Smooth muscle cell (in vitro differentiated cells): ENCODE measurements at regions not wholly inside any gene's neighbourhood (a gene's known extent, or its start where the extent isn't known, plus 50 kb on each side); places are given as distances from the start of the nearest gene placed in this dataset.

Experiments
- DNase-seq: peaks from one replicate; lab custom pipeline; 2025; ENCODE audit not compliant: unreplicated experiment; lab: John Stamatoyannopoulos, UW
- H2AFZ ChIP-seq: fragments of 200-600 bp; sonication (generic); 2 replicates; pipeline ENCODE4 v1.6.0; 2016; ENCODE audit warnings: antibody characterized with exemption, low read depth, mild to moderate bottlenecking
- H3F3A ChIP-seq: fragments of 200-600 bp; sonication (generic); 2 replicates; pipeline ENCODE4 v1.6.0; 2017; ENCODE audit warnings: antibody characterized with exemption, low read depth
- H3K27ac ChIP-seq: fragments of 200-600 bp; sonication (generic); 2 replicates; pipeline ENCODE4 v1.5.1; 2016; ENCODE audit warnings: low read depth, mild to moderate bottlenecking
- H3K27me3 ChIP-seq: fragments of 200-600 bp; sonication (generic); 2 replicates; pipeline ENCODE4 v1.6.1; 2016; ENCODE audit warnings: low read depth, mild to moderate bottlenecking
- H3K36me3 ChIP-seq: fragments of 200-600 bp; sonication (generic); 2 replicates; pipeline ENCODE4 v1.5.1; 2016; ENCODE audit warnings: low read depth
- H3K4me1 ChIP-seq: fragments of 200-600 bp; sonication (generic); 2 replicates; pipeline ENCODE4 v1.5.1; 2016; ENCODE audit warnings: low read depth
- H3K4me2 ChIP-seq: fragments of 200-600 bp; sonication (generic); 2 replicates; pipeline ENCODE4 v1.6.0; 2016; ENCODE audit warnings: mild to moderate bottlenecking
- H3K4me3 ChIP-seq: fragments of 200-600 bp; sonication (generic); 2 replicates; pipeline ENCODE4 v1.5.1; 2016; ENCODE audit warnings: mild to moderate bottlenecking
- H3K79me2 ChIP-seq: fragments of 200-600 bp; sonication (generic); 2 replicates; pipeline ENCODE4 v1.6.0; 2016; ENCODE audit warnings: low read depth, mild to moderate bottlenecking
- H3K9ac ChIP-seq: fragments of 200-600 bp; sonication (generic); 2 replicates; pipeline ENCODE4 v1.6.0; 2016; ENCODE audit warnings: low read depth
- H3K9me3 ChIP-seq: fragments of 200-600 bp; sonication (generic); replicated peaks from 2 replicates; pipeline ENCODE4 v1.5.1; 2016; ENCODE audit warnings: low read depth
- H4K20me1 ChIP-seq: fragments of 200-600 bp; sonication (generic); 2 replicates; pipeline ENCODE4 v1.6.0; 2016; ENCODE audit warnings: low read depth
- CTCF ChIP-seq: fragments of 200-600 bp; sonication (generic); IDR thresholded peaks from 2 replicates; pipeline ENCODE4 v1.5.1; 2017; ENCODE audit warnings: borderline replicate concordance, mild to moderate bottlenecking, antibody characterized with exemption; ENCODE audit not compliant: insufficient read depth, poor library complexity, severe bottlenecking
- WGBS: methylation state at CpG from one replicate; pipeline ENCODE4 v1.1.7; 2016; ENCODE audit warnings: low lambda C conversion rate; 5-methylcytosine and 5-hydroxymethylcytosine counted together

GRCh38 chr6:45801471-45802289, 214.0 kb downstream of the CLIC5 start:
- Histone ChIP-seq H3K27me3 (peaks cover 5% of the 10 kb centered on the region), H3K4me1 (no peaks in the 10 kb centered on the region), H3K4me2 (no peak overlapping the region), H4K20me1 (no peaks in the 10 kb centered on the region), H3K9me3 (no peaks in the 10 kb centered on the region), H3K27ac (no peak overlapping the region), H2AFZ (no peak overlapping the region), H3K4me3 (no peak overlapping the region), H3K9ac (no peak overlapping the region), H3K36me3 (no peaks in the 10 kb centered on the region), H3K79me2 (no peaks in the 10 kb centered on the region), H3F3A (no peaks in the 10 kb centered on the region)
- no peak for TF ChIP-seq CTCF
- 77% methylated on average over 10 of the region's 10 CpGs for WGBS
- DNase-seq, result no peak

GRCh38 chr6:45800911-45801310, 214.7 kb downstream of the CLIC5 start:
- Histone ChIP-seq H3K9ac (no peak overlapping the region), H3K79me2 (no peaks in the 10 kb centered on the region), H4K20me1 (no peaks in the 10 kb centered on the region), H3K36me3 (no peaks in the 10 kb centered on the region), H3K4me1 (no peaks in the 10 kb centered on the region), H3K9me3 (no peaks in the 10 kb centered on the region), H3K27ac (no peak overlapping the region), H3K27me3 (peaks cover 5% of the 10 kb centered on the region), H2AFZ (no peak overlapping the region), H3F3A (no peaks in the 10 kb centered on the region), H3K4me2 (no peak overlapping the region), H3K4me3 (no peak overlapping the region)
- WGBS, result 35% methylated on average over 5 of the region's 5 CpGs
- TF ChIP-seq CTCF, result no peak
- DNase-seq, result no peak

GRCh38 chr6:45795678-45796077, 220.0 kb downstream of the CLIC5 start:
- no peak overlapping the region for H3K4me2 ChIP-seq
- no peak for DNase-seq
- H3K9ac ChIP-seq, result no peak overlapping the region
- H3K4me1 ChIP-seq, result peaks cover 13% of the 10 kb centered on the region
- 80% methylated on average over 3 of the region's 3 CpGs for WGBS
- H3F3A ChIP-seq, result peaks cover 13% of the 10 kb centered on the region
- peaks cover 5% of the 10 kb centered on the region for H3K27me3 ChIP-seq
- no peaks in the 10 kb centered on the region for H4K20me1 ChIP-seq
- TF ChIP-seq CTCF, result no peak
- no peaks in the 10 kb centered on the region for H3K9me3 ChIP-seq
- no peak overlapping the region for H3K4me3 ChIP-seq
- H3K27ac ChIP-seq, result no peak overlapping the region
- no peaks in the 10 kb centered on the region for H3K36me3 ChIP-seq
- H2AFZ ChIP-seq, result no peak overlapping the region
- no peaks in the 10 kb centered on the region for H3K79me2 ChIP-seq

GRCh38 chr6:45794465-45794864, 221.2 kb downstream of the CLIC5 start:
- H4K20me1 ChIP-seq, result no peaks in the 10 kb centered on the region
- 96% methylated on average over 3 of the region's 3 CpGs for WGBS
- no peaks in the 10 kb centered on the region for H3K36me3 ChIP-seq
- no peak for TF ChIP-seq CTCF
- H3K9me3 ChIP-seq, result no peaks in the 10 kb centered on the region
- peaks cover 5% of the 10 kb centered on the region for H3K27me3 ChIP-seq
- no peak overlapping the region for H3K4me3 ChIP-seq
- no peak for DNase-seq
- no peak overlapping the region for H3K4me2 ChIP-seq
- peaks cover 13% of the 10 kb centered on the region for H3F3A ChIP-seq
- H3K27ac ChIP-seq, result no peak overlapping the region
- no peaks in the 10 kb centered on the region for H3K79me2 ChIP-seq
- no peak overlapping the region for H2AFZ ChIP-seq
- no peak overlapping the region for H3K9ac ChIP-seq
- peaks cover 13% of the 10 kb centered on the region for H3K4me1 ChIP-seq
